HG03571 (cell line): ENCODE measurements at regions not wholly inside any gene's neighbourhood (a gene's known extent, or its start where the extent isn't known, plus 50 kb on each side); places are given as distances from the start of the nearest gene placed in this dataset.
"Not testable (repeated sequence)": the region's sequence is repeated elsewhere in the genome, so short reads cannot be mapped to it uniquely, and the experiment has no call there.

Experiments
- ATAC-seq: cut with Tn5 transposase; IDR thresholded peaks from one replicate; pipeline ENCODE4 v1.9.1; 2021; ENCODE audit not compliant: unreplicated experiment

GRCh38 chr6:114718716-114719270, 376.0 kb upstream of the HS3ST5 start:
- ATAC-seq, result no peak

GRCh38 chr6:114718186-114718585, 375.4 kb upstream of the HS3ST5 start:
- no peak for ATAC-seq

- ATAC-seq, result peak; percentile 33
Observed at GRCh38 chr6:114714836-114715507, 372.1 kb upstream of the HS3ST5 start.

- ATAC-seq, result no peak
Observed at GRCh38 chr6:114713690-114714089, 370.9 kb upstream of the HS3ST5 start.

- no peak for ATAC-seq
Observed at GRCh38 chr6:114712129-114712662, 369.4 kb upstream of the HS3ST5 start.

- no peak for ATAC-seq
Observed at GRCh38 chr6:114707081-114707620, 364.3 kb upstream of the HS3ST5 start.

- ATAC-seq, result no peak
Observed at GRCh38 chr6:114690625-114691024, 347.8 kb upstream of the HS3ST5 start.

GRCh38 chr6:114659513-114659912, 316.7 kb upstream of the HS3ST5 start:
- no peak for ATAC-seq

GRCh38 chr6:114651611-114652010, 308.8 kb upstream of the HS3ST5 start:
- no peak for ATAC-seq

GRCh38 chr6:114650891-114651290, 308.1 kb upstream of the HS3ST5 start:
- no peak for ATAC-seq

GRCh38 chr6:114649298-114649697, 306.5 kb upstream of the HS3ST5 start:
- ATAC-seq, result no peak

- no peak for ATAC-seq
Observed at GRCh38 chr6:114648847-114649246, 306.0 kb upstream of the HS3ST5 start.

- ATAC-seq, result no peak
Observed at GRCh38 chr6:114638341-114638740, 295.5 kb upstream of the HS3ST5 start.

GRCh38 chr6:114634016-114634415, 291.2 kb upstream of the HS3ST5 start:
- ATAC-seq, result no peak

GRCh38 chr6:114626226-114626625, 283.4 kb upstream of the HS3ST5 start:
- ATAC-seq, result not testable (repeated sequence)

GRCh38 chr6:114619621-114620200, 276.9 kb upstream of the HS3ST5 start:
- ATAC-seq, result no peak

- ATAC-seq, result no peak
Observed at GRCh38 chr6:114611696-114612095, 268.9 kb upstream of the HS3ST5 start.

- no peak for ATAC-seq
Observed at GRCh38 chr6:114608091-114608490, 265.3 kb upstream of the HS3ST5 start.

- no peak for ATAC-seq
Observed at GRCh38 chr6:114605656-114606055, 262.8 kb upstream of the HS3ST5 start.

GRCh38 chr6:114600381-114600780, 257.6 kb upstream of the HS3ST5 start:
- ATAC-seq, result no peak

GRCh38 chr6:114595591-114595990, 252.8 kb upstream of the HS3ST5 start:
- no peak for ATAC-seq

GRCh38 chr6:114595186-114595585, 252.4 kb upstream of the HS3ST5 start:
- no peak for ATAC-seq
